MM.1S (cell line): ENCODE measurements at regions not wholly inside any gene's neighbourhood (a gene's known extent, or its start where the extent isn't known, plus 50 kb on each side); places are given as distances from the start of the nearest gene placed in this dataset.

Experiments used
- DNase-seq: peaks from one replicate; pipeline ENCODE4 v3.0.0-alpha.2; 2015
- H2AFZ ChIP-seq: fragments of 300-600 bp; sonication (generic); 2 replicates; pipeline ENCODE4 v1.6.0; 2016; ENCODE audit warnings: antibody characterized with exemption, low read length
- H3F3A ChIP-seq: fragments of 300-600 bp; sonication (generic); 2 replicates; pipeline ENCODE4 v1.6.1; 2016; ENCODE audit warnings: mild to moderate bottlenecking, antibody characterized with exemption, low read length, moderate library complexity, mixed read lengths; ENCODE audit not compliant: insufficient read depth
- H3K27ac ChIP-seq: fragments of 300-600 bp; sonication (generic); 2 replicates; pipeline ENCODE4 v1.5.1; 2016; ENCODE audit warnings: mild to moderate bottlenecking, low read length
- H3K27me3 ChIP-seq: fragments of 300-600 bp; sonication (generic); replicated peaks from 2 replicates; pipeline ENCODE4 v1.6.0; 2016; ENCODE audit warnings: low read length; ENCODE audit not compliant: insufficient read depth
- H3K36me3 ChIP-seq: fragments of 300-600 bp; sonication (generic); replicated peaks from 2 replicates; pipeline ENCODE4 v1.6.1; 2016; ENCODE audit warnings: mild to moderate bottlenecking, low read length, mixed read lengths; ENCODE audit not compliant: insufficient read depth
- H3K4me1 ChIP-seq: fragments of 300-600 bp; sonication (generic); 2 replicates; pipeline ENCODE4 v1.6.1; 2016; ENCODE audit warnings: low read length, mixed read lengths
- H3K4me2 ChIP-seq: fragments of 300-600 bp; sonication (generic); 2 replicates; pipeline ENCODE4 v1.6.0; 2016; ENCODE audit warnings: low read depth, low read length
- H3K4me3 ChIP-seq: fragments of 300-600 bp; sonication (generic); 2 replicates; pipeline ENCODE4 v1.5.1; 2016; ENCODE audit warnings: low read length, mixed read lengths
- H3K79me2 ChIP-seq: fragments of 300-600 bp; sonication (generic); 2 replicates; pipeline ENCODE4 v1.6.1; 2016; ENCODE audit warnings: mixed run types, low read length, mixed read lengths
- H3K9ac ChIP-seq: fragments of 300-600 bp; sonication (generic); 2 replicates; pipeline ENCODE4 v1.6.1; 2016; ENCODE audit warnings: low read length, mixed read lengths
- H3K9me2 ChIP-seq: fragments of 300-600 bp; sonication (generic); replicated peaks from 2 replicates; pipeline ENCODE4 v1.6.1; 2016; ENCODE audit warnings: mild to moderate bottlenecking, low read length, mixed read lengths; ENCODE audit not compliant: insufficient read depth
- H3K9me3 ChIP-seq: fragments of 300-600 bp; sonication (generic); replicated peaks from 2 replicates; pipeline ENCODE4 v1.6.1; 2016; ENCODE audit warnings: mild to moderate bottlenecking, low read length, mixed read lengths; ENCODE audit not compliant: insufficient read depth
- H4K20me1 ChIP-seq: fragments of 300-600 bp; sonication (generic); 2 replicates; pipeline ENCODE4 v1.6.1; 2016; ENCODE audit warnings: mild to moderate bottlenecking, low read length, moderate library complexity, mixed read lengths; ENCODE audit not compliant: insufficient read depth
- EZH2 ChIP-seq: fragments of 300-600 bp; sonication (generic); optimal IDR thresholded peaks from 2 replicates; pipeline ENCODE3; 2017; ENCODE audit warnings: low read depth, mild to moderate bottlenecking, antibody characterized with exemption, low read length, mixed read lengths
- EZH2phosphoT487 ChIP-seq: fragments of 300-600 bp; sonication (generic); IDR thresholded peaks from 2 replicates; pipeline ENCODE4 v1.6.1; 2018; ENCODE audit warnings: antibody characterized with exemption, low read length
- TF ChIP-seq, protein P1 (sequence below): fragments of 300-600 bp; sonication (generic); IDR thresholded peaks from 2 replicates; pipeline ENCODE4 v1.5.1; 2016; ENCODE audit warnings: antibody characterized with exemption, low read length, mixed read lengths

DNA sequence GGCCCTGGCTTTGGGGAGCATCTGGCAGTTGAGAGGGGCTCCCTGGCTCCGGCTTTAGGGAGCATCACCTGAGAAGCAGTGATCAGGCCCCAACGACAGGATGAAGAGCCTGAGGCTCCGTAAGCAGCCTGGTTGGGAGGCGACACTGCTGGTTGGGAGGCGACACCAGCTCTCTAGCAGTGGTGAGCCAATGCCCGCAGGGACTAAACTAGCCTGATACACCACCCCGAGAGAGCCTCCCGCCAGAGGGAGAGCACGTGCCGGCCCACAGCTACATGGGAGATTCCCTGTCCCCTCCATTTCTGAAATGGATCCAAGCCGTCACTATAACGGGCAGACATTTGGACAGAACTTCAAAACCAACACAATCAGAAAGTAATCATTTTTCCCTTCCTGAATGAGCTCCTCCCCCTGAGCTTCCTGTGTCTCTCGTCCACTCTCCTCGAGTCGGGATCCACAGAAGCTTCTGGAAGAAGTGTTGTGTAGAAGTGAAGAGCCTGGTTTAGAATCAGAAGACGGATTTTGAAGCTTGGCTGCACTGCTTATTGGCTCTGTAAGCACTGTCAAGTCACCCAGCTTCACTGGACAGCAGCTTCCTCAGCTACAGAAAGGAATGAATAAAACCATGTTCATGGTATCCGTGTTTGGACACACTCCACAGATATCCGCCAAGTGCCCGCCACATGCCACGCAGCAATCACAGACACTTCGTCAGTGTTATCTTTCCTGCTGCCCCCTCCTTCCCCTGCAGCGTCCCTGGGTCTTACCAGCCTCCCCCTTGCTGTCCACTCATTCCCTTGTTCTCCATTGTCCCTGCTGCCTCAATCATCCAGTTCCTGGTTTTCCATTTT is 199.6 kb downstream of the TTLL2 start:
- Histone ChIP-seq H3K79me2 (no peaks in the 10 kb centered on the region), H3K4me1 (no peaks in the 10 kb centered on the region), H3K27ac (no peak overlapping the region), H3F3A (no peaks in the 10 kb centered on the region), H2AFZ (no peak overlapping the region), H3K27me3 (no peaks in the 10 kb centered on the region; the same call in 1 of the 2 replicates), H4K20me1 (no peaks in the 10 kb centered on the region), H3K36me3 (no peaks in the 10 kb centered on the region), H3K4me3 (no peak overlapping the region), H3K9me3 (no peaks in the 10 kb centered on the region), H3K9ac (no peak overlapping the region), H3K9me2 (no peaks in the 10 kb centered on the region), H3K4me2 (no peak overlapping the region)
- DNase-seq, result no peak
- no peak for TF ChIP-seq EZH2

DNA sequence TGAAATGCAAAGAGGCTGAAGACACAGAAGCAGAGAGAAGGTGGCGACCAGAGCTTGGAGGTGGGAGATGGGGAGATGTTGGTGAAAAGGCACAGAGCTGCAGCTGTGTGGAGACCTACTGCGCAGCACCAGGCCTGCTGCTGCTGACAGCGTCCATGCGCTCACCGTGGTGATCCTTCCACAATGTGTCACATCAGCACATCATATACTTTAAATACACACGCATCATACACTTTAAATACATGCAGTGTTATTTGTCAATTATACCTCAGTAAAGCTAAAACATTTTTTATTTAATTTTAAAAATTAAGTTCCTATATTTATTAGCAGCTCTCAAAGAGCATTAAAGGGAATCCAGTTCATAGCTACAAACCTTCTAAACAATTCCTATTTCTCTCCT is 200.9 kb downstream of the TTLL2 start:
- DNase-seq, result no peak
- Histone ChIP-seq H2AFZ (no peak overlapping the region), H3K27ac (no peak overlapping the region), H3K79me2 (no peaks in the 10 kb centered on the region), H3K4me1 (no peaks in the 10 kb centered on the region), H3K36me3 (no peaks in the 10 kb centered on the region), H3K9me3 (no peaks in the 10 kb centered on the region), H3K4me3 (no peak overlapping the region), H4K20me1 (no peaks in the 10 kb centered on the region), H3K27me3 (no peaks in the 10 kb centered on the region; the same call in 1 of the 2 replicates), H3K4me2 (no peak overlapping the region), H3K9me2 (no peaks in the 10 kb centered on the region), H3K9ac (no peak overlapping the region), H3F3A (no peaks in the 10 kb centered on the region)
- TF ChIP-seq, protein P1, sequence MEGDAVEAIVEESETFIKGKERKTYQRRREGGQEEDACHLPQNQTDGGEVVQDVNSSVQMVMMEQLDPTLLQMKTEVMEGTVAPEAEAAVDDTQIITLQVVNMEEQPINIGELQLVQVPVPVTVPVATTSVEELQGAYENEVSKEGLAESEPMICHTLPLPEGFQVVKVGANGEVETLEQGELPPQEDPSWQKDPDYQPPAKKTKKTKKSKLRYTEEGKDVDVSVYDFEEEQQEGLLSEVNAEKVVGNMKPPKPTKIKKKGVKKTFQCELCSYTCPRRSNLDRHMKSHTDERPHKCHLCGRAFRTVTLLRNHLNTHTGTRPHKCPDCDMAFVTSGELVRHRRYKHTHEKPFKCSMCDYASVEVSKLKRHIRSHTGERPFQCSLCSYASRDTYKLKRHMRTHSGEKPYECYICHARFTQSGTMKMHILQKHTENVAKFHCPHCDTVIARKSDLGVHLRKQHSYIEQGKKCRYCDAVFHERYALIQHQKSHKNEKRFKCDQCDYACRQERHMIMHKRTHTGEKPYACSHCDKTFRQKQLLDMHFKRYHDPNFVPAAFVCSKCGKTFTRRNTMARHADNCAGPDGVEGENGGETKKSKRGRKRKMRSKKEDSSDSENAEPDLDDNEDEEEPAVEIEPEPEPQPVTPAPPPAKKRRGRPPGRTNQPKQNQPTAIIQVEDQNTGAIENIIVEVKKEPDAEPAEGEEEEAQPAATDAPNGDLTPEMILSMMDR, result no peak
- TF ChIP-seq EZH2 (no peak), EZH2phosphoT487 (no peak)

DNA sequence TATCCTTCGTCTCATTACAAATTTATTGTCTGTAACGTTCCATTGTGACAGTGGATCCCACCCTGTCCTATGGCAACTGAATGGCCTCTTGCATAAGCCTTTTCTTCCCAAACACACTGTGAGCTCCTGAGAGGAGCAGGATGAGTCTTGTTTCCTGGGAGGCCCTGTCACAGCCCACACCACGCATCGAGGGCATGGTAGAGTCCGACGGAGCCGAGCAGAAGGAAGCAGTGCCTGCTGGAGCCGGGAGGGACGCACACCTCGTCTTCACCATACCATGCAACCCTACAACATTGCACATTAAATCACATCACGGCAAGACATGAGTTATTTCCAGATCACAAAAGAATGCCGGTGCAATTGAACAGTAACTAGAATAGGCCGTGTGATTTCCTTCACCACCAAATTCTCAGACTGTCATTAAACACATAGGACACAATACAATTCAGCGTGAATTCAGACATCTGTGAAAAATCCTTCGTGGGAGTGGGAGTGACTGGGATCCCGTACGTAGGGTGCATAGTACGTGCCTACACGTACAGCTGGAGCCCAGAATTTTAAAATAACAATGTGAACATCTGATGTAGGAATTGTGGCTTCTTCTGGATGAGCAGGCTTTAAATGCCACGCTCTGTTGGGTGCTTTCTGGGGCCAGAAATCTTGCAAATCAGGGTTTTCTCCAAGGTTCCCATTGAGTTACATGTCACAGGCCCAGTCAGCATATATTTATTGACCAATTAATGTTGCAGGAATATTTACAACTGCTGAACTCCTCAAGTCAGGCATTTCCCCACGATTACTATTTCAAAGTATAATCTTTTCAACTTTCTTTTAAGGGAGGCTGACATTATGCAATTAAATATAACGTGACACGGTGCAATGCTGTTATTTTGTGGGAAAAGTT is 201.8 kb downstream of the TTLL2 start:
- H3K4me1 ChIP-seq, result no peaks in the 10 kb centered on the region
- H3K27me3 ChIP-seq, result no peaks in the 10 kb centered on the region; the same call in 1 of the 2 replicates
- no peaks in the 10 kb centered on the region for H3K79me2 ChIP-seq
- no peaks in the 10 kb centered on the region for H3K9me2 ChIP-seq
- H3K4me2 ChIP-seq, result no peak overlapping the region
- no peak overlapping the region for H3K27ac ChIP-seq
- no peaks in the 10 kb centered on the region for H3F3A ChIP-seq
- H3K36me3 ChIP-seq, result no peaks in the 10 kb centered on the region
- TF ChIP-seq, protein P1, result no peak
- TF ChIP-seq EZH2 (no peak), EZH2phosphoT487 (no peak)
- no peak overlapping the region for H2AFZ ChIP-seq
- no peaks in the 10 kb centered on the region for H3K9me3 ChIP-seq
- no peak for DNase-seq
- no peak overlapping the region for H3K4me3 ChIP-seq
- no peaks in the 10 kb centered on the region for H4K20me1 ChIP-seq
- no peak overlapping the region for H3K9ac ChIP-seq
